Fibroblast of the aortic adventitia (primary cell): ENCODE measurements at regions not wholly inside any gene's neighbourhood (a gene's known extent, or its start where the extent isn't known, plus 50 kb on each side); places are given as distances from the start of the nearest gene placed in this dataset.

Experiments used
- DNase-seq: peaks from one replicate; pipeline ENCODE4 v3.0.0-alpha.2; 2010; ENCODE audit warnings: low read depth
- H3K4me3 ChIP-seq: 2 replicates; pipeline ENCODE4 v1.5.1; 2011; ENCODE audit warnings: low read depth, mild to moderate bottlenecking, control low read depth, low read length, moderate library complexity
- CTCF ChIP-seq: IDR thresholded peaks from 2 replicates; pipeline ENCODE4 v1.5.1; 2011; ENCODE audit warnings: mild to moderate bottlenecking, low read length, control low read depth, inconsistent platforms; ENCODE audit not compliant: insufficient read depth

- TF ChIP-seq CTCF = no peak
- no peak for DNase-seq
- H3K4me3 ChIP-seq = no peak overlapping the region
These were observed 666.6 kb upstream of the ARGLU1 start for GRCh38 chr13:107234319-107235073.

GRCh38 chr13:107233541-107233940 lies 665.6 kb upstream of the ARGLU1 start:
- TF ChIP-seq CTCF = no peak
- DNase-seq = no peak
- H3K4me3 ChIP-seq = no peak overlapping the region

- TF ChIP-seq CTCF = no peak
- DNase-seq = no peak
These were observed 664.0 kb upstream of the ARGLU1 start for GRCh38 chr13:107231944-107232343.

GRCh38 chr13:107223867-107224266 lies 655.9 kb upstream of the ARGLU1 start:
- no peak for TF ChIP-seq CTCF
- H3K4me3 ChIP-seq = no peak overlapping the region
- no peak for DNase-seq

More at GRCh38 chr13:107231944-107232343, 664.0 kb upstream of the ARGLU1 start:
- H3K4me3 ChIP-seq = no peak overlapping the region

- no peak for TF ChIP-seq CTCF
These were observed 654.7 kb upstream of the ARGLU1 start for GRCh38 chr13:107222597-107222996.

GRCh38 chr13:107220245-107220644 lies 652.3 kb upstream of the ARGLU1 start:
- TF ChIP-seq CTCF = no peak
- no peak for DNase-seq
- no peak overlapping the region for H3K4me3 ChIP-seq

More at GRCh38 chr13:107222597-107222996, 654.7 kb upstream of the ARGLU1 start:
- no peak overlapping the region for H3K4me3 ChIP-seq
- DNase-seq = no peak

- no peak for TF ChIP-seq CTCF
- no peak for DNase-seq
- no peak overlapping the region for H3K4me3 ChIP-seq
These were observed 649.3 kb upstream of the ARGLU1 start for GRCh38 chr13:107217251-107217650.
